ENCODE measurements at regions not wholly inside any gene's neighbourhood (a gene's known extent, or its start where the extent isn't known, plus 50 kb on each side); places are given as distances from the start of the nearest gene placed in this dataset.

GRCh38 chr21:16020878-16021277 is 291.1 kb downstream of the USP25 start:
- no peak for DNase-seq

- no peak for DNase-seq
These were observed 292.3 kb downstream of the USP25 start for GRCh38 chr21:16022116-16022515.

GRCh38 chr21:16022921-16023320 is 293.1 kb downstream of the USP25 start:
- DNase-seq, result no peak

- DNase-seq, result no peak
These were observed 298.4 kb downstream of the USP25 start for GRCh38 chr21:16028142-16028541.

- DNase-seq, result no peak
These were observed 299.2 kb downstream of the USP25 start for GRCh38 chr21:16028941-16029464.

GRCh38 chr21:16033193-16033592 is 303.4 kb downstream of the USP25 start:
- no peak for DNase-seq

- DNase-seq, result no peak
These were observed 304.8 kb downstream of the USP25 start for GRCh38 chr21:16034446-16035190.

- no peak for DNase-seq
These were observed 307.7 kb downstream of the USP25 start for GRCh38 chr21:16037421-16037955.

GRCh38 chr21:16040601-16041000 is 310.8 kb downstream of the USP25 start:
- DNase-seq, result no peak

- no peak for DNase-seq
These were observed 314.9 kb downstream of the USP25 start for GRCh38 chr21:16044676-16045075.

GRCh38 chr21:16046656-16047330 is 317.0 kb downstream of the USP25 start:
- DNase-seq, result no peak

GRCh38 chr21:16047904-16048303 is 318.1 kb downstream of the USP25 start:
- DNase-seq, result no peak

- DNase-seq, result no peak
These were observed 325.2 kb downstream of the USP25 start for GRCh38 chr21:16055014-16055413.

- no peak for DNase-seq
These were observed 329.1 kb downstream of the USP25 start for GRCh38 chr21:16058896-16059295.

- DNase-seq, result no peak
These were observed 330.2 kb downstream of the USP25 start for GRCh38 chr21:16059981-16060380.

- no peak for DNase-seq
These were observed 331.4 kb downstream of the USP25 start for GRCh38 chr21:16061194-16061593.

GRCh38 chr21:16069178-16070112 is 339.7 kb downstream of the USP25 start:
- DNase-seq, result no peak

- no peak for DNase-seq
These were observed 340.4 kb downstream of the USP25 start for GRCh38 chr21:16070207-16070651.

GRCh38 chr21:16071092-16071491 is 341.3 kb downstream of the USP25 start:
- DNase-seq, result no peak

- DNase-seq, result no peak
These were observed 342.0 kb downstream of the USP25 start for GRCh38 chr21:16071761-16072160.

- no peak for DNase-seq
These were observed 342.4 kb downstream of the USP25 start for GRCh38 chr21:16072221-16072620.

GRCh38 chr21:16072737-16073136 is 343.0 kb downstream of the USP25 start:
- DNase-seq, result no peak

GRCh38 chr21:16073586-16073985 is 343.8 kb downstream of the USP25 start:
- no peak for DNase-seq
